ENCODE measurements at regions not wholly inside any gene's neighbourhood (a gene's known extent, or its start where the extent isn't known, plus 50 kb on each side); places are given as distances from the start of the nearest gene placed in this dataset.
A peak's percentile ranks its signal among the peaks of the same experiment; 100 is the strongest.

DNA sequence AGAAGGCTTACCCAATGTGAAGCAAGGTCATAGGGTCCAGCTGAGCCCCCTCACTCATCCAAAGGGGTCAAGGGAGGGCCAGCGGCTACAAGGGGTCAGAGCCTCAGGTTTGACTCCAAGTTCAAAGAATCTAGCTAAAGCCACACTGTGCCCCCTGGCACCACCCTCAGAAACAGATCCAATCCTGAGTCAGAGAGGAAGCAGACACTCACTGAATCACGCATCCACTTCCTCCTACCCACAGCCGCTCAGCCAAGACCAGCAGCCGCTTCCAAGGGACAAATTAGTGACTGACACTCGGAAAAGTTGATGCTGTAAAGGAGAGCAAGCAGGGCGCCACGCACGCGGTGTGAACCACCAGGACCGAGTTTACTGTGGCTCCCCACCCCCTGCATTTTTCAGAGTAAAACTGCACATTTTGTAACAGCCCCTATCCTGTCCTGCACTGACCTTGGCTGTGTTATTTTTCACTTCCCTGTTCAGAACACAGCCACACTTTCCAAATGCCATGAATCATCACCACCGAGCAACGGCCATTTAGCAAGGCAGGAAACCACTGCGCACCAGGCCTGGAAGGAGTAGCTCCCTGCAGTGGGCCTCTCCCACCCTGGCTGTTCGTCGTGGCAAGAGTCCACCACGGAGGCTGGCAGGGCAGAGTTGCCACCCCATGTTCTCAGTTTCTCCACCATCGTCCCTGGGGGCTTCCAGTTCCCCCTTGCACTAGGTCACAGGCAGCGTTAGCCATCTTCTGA lies 147.8 kb downstream of the TOMM20 start (continued):
- TF ChIP-seq, protein P1, sequence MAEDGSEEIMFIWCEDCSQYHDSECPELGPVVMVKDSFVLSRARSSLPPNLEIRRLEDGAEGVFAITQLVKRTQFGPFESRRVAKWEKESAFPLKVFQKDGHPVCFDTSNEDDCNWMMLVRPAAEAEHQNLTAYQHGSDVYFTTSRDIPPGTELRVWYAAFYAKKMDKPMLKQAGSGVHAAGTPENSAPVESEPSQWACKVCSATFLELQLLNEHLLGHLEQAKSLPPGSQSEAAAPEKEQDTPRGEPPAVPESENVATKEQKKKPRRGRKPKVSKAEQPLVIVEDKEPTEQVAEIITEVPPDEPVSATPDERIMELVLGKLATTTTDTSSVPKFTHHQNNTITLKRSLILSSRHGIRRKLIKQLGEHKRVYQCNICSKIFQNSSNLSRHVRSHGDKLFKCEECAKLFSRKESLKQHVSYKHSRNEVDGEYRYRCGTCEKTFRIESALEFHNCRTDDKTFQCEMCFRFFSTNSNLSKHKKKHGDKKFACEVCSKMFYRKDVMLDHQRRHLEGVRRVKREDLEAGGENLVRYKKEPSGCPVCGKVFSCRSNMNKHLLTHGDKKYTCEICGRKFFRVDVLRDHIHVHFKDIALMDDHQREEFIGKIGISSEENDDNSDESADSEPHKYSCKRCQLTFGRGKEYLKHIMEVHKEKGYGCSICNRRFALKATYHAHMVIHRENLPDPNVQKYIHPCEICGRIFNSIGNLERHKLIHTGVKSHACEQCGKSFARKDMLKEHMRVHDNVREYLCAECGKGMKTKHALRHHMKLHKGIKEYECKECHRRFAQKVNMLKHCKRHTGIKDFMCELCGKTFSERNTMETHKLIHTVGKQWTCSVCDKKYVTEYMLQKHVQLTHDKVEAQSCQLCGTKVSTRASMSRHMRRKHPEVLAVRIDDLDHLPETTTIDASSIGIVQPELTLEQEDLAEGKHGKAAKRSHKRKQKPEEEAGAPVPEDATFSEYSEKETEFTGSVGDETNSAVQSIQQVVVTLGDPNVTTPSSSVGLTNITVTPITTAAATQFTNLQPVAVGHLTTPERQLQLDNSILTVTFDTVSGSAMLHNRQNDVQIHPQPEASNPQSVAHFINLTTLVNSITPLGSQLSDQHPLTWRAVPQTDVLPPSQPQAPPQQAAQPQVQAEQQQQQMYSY (CRISPR knock-in tag; IDR thresholded peaks at IDR 0.05), result no peak
- peak; percentile 42 for TF ChIP-seq TBX3 (IDR thresholded peaks at IDR 0.05; ENCODE audit: borderline replicate concordance)
- TF ChIP-seq YEATS4 (CRISPR knock-in tag; IDR thresholded peaks at IDR 0.05; ENCODE audit: borderline replicate concordance), result peak; percentile 52; the same call in 1 of the 2 replicates
- no peak for TF ChIP-seq TSC22D2 (CRISPR knock-in tag; IDR thresholded peaks at IDR 0.05; ENCODE audit: borderline replicate concordance)
- peak; percentile 75; the same call in 1 of the 2 replicates for TF ChIP-seq ZFP37 (CRISPR knock-in tag; IDR thresholded peaks at IDR 0.05; ENCODE audit: borderline replicate concordance)
- no peak for TF ChIP-seq HMG20B (CRISPR knock-in tag; conservative IDR thresholded peaks at IDR 0.05)
- TF ChIP-seq, protein P2, sequence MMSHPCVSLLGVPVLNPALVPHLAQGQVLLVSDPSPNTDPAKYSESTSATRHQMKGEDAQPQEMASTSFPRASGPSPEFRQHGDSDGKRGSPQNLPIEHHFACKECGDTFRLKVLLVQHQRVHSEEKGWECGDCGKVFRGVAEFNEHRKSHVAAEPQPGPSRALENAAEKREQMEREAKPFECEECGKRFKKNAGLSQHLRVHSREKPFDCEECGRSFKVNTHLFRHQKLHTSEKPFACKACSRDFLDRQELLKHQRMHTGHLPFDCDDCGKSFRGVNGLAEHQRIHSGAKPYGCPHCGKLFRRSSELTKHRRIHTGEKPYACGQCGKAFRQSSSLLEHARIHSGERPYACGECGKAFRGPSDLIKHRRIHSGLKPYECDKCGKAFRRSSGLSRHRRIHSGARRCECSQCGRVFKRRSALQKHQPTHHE (CRISPR knock-in tag; IDR thresholded peaks at IDR 0.05; ENCODE audit: borderline replicate concordance), result no peak
- peak; percentile 72 for TF ChIP-seq HNF4A (CRISPR knock-in tag; IDR thresholded peaks at IDR 0.05)
- TF ChIP-seq SRSF4 (IDR thresholded peaks at IDR 0.05; ENCODE audit: low read depth, low read length, poor library complexity, severe bottlenecking), result no peak
- TF ChIP-seq, protein P3, sequence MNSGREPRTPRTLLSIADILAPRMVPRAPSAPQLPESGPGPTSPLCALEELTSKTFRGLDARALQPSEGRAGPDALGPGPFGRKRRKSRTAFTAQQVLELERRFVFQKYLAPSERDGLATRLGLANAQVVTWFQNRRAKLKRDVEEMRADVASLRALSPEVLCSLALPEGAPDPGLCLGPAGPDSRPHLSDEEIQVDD (CRISPR knock-in tag; IDR thresholded peaks at IDR 0.05; ENCODE audit: borderline replicate concordance), result no peak
- no peak for TF ChIP-seq ZNF737 (CRISPR knock-in tag; IDR thresholded peaks at IDR 0.05; ENCODE audit: borderline replicate concordance)
- TF ChIP-seq ZNF367 (CRISPR knock-in tag; IDR thresholded peaks at IDR 0.05; ENCODE audit: borderline replicate concordance), result no peak
- TF ChIP-seq ZNF816 (CRISPR knock-in tag; IDR thresholded peaks at IDR 0.05; ENCODE audit: borderline replicate concordance), result peak; percentile 68; the same call in 1 of the 2 replicates
- no peak for TF ChIP-seq MYNN (CRISPR knock-in tag; IDR thresholded peaks at IDR 0.05; ENCODE audit: low read depth)
- no peak for TF ChIP-seq SP140L (CRISPR knock-in tag; IDR thresholded peaks at IDR 0.05; ENCODE audit: borderline replicate concordance)
- peak; percentile 60 for TF ChIP-seq SAP130 (CRISPR knock-in tag; IDR thresholded peaks at IDR 0.05; ENCODE audit: low read depth)
- TF ChIP-seq MIER3 (CRISPR knock-in tag; IDR thresholded peaks at IDR 0.05; ENCODE audit: borderline replicate concordance), result no peak; the same call in 1 of the 2 replicates
- TF ChIP-seq ZNF674 (CRISPR knock-in tag; IDR thresholded peaks at IDR 0.05; ENCODE audit: low read depth), result no peak
- TF ChIP-seq DNMT3B (CRISPR knock-in tag; conservative IDR thresholded peaks at IDR 0.05), result 0 out of 2 replicates have a peak, but pooled peaks have one; percentile 54
- no peak for TF ChIP-seq ZFP62 (CRISPR knock-in tag; IDR thresholded peaks at IDR 0.05)
- no peak for TF ChIP-seq ZNF839 (CRISPR knock-in tag; IDR thresholded peaks at IDR 0.05; ENCODE audit: borderline replicate concordance)
- TF ChIP-seq ZNF121 (CRISPR knock-in tag; IDR thresholded peaks at IDR 0.05), result no peak
- TF ChIP-seq ATF7 (IDR thresholded peaks at IDR 0.05), result no peak
- no peak for TF ChIP-seq ATF7 (CRISPR knock-in tag; IDR thresholded peaks at IDR 0.05)
- TF ChIP-seq HNRNPH1 (optimal IDR thresholded peaks at IDR 0.05; ENCODE audit: low read depth, low read length), result peak; percentile 28
- no peak for TF ChIP-seq ZNF616 (CRISPR knock-in tag; IDR thresholded peaks at IDR 0.05; ENCODE audit: low read depth)
- TF ChIP-seq ZFP1 (CRISPR knock-in tag; IDR thresholded peaks at IDR 0.05), result no peak
